Fibroblast of the aortic adventitia (primary cell): ENCODE measurements at regions not wholly inside any gene's neighbourhood (a gene's known extent, or its start where the extent isn't known, plus 50 kb on each side); places are given as distances from the start of the nearest gene placed in this dataset.

Experiments used
- DNase-seq: peaks from one replicate; pipeline ENCODE4 v3.0.0-alpha.2; 2010; ENCODE audit warnings: low read depth
- H3K4me3 ChIP-seq: 2 replicates; pipeline ENCODE4 v1.5.1; 2011; ENCODE audit warnings: low read depth, mild to moderate bottlenecking, control low read depth, low read length, moderate library complexity
- TF ChIP-seq, protein P1 (sequence below): IDR thresholded peaks from 2 replicates; pipeline ENCODE4 v1.5.1; 2011; ENCODE audit warnings: mild to moderate bottlenecking, low read length, control low read depth, inconsistent platforms; ENCODE audit not compliant: insufficient read depth

GRCh38 chrX:149267878-149268813 lies 237.0 kb downstream of the IDS start:
- no peak for DNase-seq
- H3K4me3 ChIP-seq = no peak overlapping the region
- TF ChIP-seq, protein P1, sequence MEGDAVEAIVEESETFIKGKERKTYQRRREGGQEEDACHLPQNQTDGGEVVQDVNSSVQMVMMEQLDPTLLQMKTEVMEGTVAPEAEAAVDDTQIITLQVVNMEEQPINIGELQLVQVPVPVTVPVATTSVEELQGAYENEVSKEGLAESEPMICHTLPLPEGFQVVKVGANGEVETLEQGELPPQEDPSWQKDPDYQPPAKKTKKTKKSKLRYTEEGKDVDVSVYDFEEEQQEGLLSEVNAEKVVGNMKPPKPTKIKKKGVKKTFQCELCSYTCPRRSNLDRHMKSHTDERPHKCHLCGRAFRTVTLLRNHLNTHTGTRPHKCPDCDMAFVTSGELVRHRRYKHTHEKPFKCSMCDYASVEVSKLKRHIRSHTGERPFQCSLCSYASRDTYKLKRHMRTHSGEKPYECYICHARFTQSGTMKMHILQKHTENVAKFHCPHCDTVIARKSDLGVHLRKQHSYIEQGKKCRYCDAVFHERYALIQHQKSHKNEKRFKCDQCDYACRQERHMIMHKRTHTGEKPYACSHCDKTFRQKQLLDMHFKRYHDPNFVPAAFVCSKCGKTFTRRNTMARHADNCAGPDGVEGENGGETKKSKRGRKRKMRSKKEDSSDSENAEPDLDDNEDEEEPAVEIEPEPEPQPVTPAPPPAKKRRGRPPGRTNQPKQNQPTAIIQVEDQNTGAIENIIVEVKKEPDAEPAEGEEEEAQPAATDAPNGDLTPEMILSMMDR = no peak

- TF ChIP-seq, protein P1 = no peak
- no peak for DNase-seq
Measured at GRCh38 chrX:149262086-149262485, 243.0 kb downstream of the IDS start.

DNA sequence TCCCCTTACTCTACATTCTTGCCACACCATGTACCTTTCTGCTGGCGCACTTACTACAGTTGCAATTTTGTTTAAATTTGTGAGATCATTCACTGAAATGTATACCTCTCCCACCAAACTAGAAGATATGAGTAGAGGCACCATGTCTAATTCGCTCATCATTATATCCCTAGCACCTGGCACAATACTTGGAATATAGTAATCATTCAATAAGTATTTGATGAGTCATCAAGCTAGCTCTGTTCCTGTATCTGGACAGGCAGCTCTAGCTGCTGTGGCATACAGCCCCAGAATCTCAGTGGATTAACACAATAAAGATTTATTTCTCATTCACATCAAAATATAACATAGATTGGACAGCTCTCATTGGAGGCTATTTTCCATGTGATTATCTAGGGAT lies 245.9 kb downstream of the IDS start:
- no peak for DNase-seq
- TF ChIP-seq, protein P1 = no peak
- no peak overlapping the region for H3K4me3 ChIP-seq

More at GRCh38 chrX:149262086-149262485, 243.0 kb downstream of the IDS start:
- H3K4me3 ChIP-seq = no peak overlapping the region

- no peak for DNase-seq
- H3K4me3 ChIP-seq = no peak overlapping the region
- TF ChIP-seq, protein P1 = no peak
Measured at GRCh38 chrX:149255860-149256259, 249.2 kb downstream of the IDS start.

GRCh38 chrX:149248073-149248625 lies 257.0 kb downstream of the IDS start:
- TF ChIP-seq, protein P1 = no peak
- H3K4me3 ChIP-seq = no peak overlapping the region
- DNase-seq = no peak

GRCh38 chrX:149230689-149231088 lies 274.4 kb downstream of the IDS start:
- TF ChIP-seq, protein P1 = no peak
- no peak for DNase-seq
- H3K4me3 ChIP-seq = no peak overlapping the region
